Gastroesophageal sphincter (tissue), 3 donors: ENCODE measurements at regions not wholly inside any gene's neighbourhood (a gene's known extent, or its start where the extent isn't known, plus 50 kb on each side); places are given as distances from the start of the nearest gene placed in this dataset.

Experiments
- EP300 ChIP-seq: sonication (generic); formaldehyde crosslinking; IDR thresholded peaks from one replicate; pipeline ENCODE4 v1.6.1; 2017; ENCODE audit warnings: antibody characterized with exemption, mild to moderate bottlenecking
- POLR2A ChIP-seq, 2 donors: fragments of 450-650 bp; IDR thresholded peaks; one replicate each; pipeline ENCODE4 v1.6.1; 2017; ENCODE audit warnings: antibody characterized with exemption in 2 of 2, mild to moderate bottlenecking in 2 of 2, moderate library complexity in 1 of 2
- POLR2AphosphoS5 ChIP-seq: sonication (generic); formaldehyde crosslinking; IDR thresholded peaks from one replicate; pipeline ENCODE4 v1.6.1; 2017; ENCODE audit warnings: antibody characterized with exemption
- TF ChIP-seq, protein P1 (sequence below), 4 experiments: fragments of 200-600 bp in 2 of 4; fragments of 450-650 bp in 2 of 4; sonication (generic) in 1 of 4; IDR thresholded peaks; one replicate each; pipeline ENCODE4 v1.5.1; 2017 to 2019; ENCODE audit warnings: antibody characterized with exemption in 4 of 4, mild to moderate bottlenecking in 2 of 4, moderate library complexity in 2 of 4

DNA sequence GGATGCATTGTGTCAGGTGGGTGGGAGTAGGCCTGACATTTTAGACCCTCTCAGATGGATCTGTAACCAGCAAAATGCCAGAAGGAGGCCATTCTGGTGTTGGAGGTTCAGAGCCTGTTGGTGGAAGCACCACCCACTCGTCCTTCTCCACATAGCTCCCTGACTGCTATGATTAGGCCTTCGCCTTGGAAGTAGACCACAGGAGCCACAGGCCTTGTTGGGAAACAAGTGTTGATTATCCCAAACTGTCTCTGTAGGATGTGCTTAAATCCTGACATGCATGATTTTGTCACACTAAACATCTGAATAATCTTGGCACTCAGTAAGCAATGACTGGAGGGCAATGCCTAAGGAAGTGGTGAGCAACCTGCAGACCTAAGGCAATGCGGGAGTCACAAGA lies 117.2 kb upstream of the LY86 start:
- TF ChIP-seq POLR2A (IDR thresholded peaks at IDR 0.05), result no peak
- TF ChIP-seq, protein P1, sequence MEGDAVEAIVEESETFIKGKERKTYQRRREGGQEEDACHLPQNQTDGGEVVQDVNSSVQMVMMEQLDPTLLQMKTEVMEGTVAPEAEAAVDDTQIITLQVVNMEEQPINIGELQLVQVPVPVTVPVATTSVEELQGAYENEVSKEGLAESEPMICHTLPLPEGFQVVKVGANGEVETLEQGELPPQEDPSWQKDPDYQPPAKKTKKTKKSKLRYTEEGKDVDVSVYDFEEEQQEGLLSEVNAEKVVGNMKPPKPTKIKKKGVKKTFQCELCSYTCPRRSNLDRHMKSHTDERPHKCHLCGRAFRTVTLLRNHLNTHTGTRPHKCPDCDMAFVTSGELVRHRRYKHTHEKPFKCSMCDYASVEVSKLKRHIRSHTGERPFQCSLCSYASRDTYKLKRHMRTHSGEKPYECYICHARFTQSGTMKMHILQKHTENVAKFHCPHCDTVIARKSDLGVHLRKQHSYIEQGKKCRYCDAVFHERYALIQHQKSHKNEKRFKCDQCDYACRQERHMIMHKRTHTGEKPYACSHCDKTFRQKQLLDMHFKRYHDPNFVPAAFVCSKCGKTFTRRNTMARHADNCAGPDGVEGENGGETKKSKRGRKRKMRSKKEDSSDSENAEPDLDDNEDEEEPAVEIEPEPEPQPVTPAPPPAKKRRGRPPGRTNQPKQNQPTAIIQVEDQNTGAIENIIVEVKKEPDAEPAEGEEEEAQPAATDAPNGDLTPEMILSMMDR (IDR thresholded peaks at IDR 0.05), result no peak
- no peak for TF ChIP-seq EP300
- TF ChIP-seq POLR2AphosphoS5, result no peak
